ENCODE measurements at regions not wholly inside any gene's neighbourhood (a gene's known extent, or its start where the extent isn't known, plus 50 kb on each side); places are given as distances from the start of the nearest gene placed in this dataset.
A peak's percentile ranks its signal among the peaks of the same experiment; 100 is the strongest.
"Not testable (repeated sequence)": the region's sequence is repeated elsewhere in the genome, so short reads cannot be mapped to it uniquely, and the experiment has no call there.

DNA sequence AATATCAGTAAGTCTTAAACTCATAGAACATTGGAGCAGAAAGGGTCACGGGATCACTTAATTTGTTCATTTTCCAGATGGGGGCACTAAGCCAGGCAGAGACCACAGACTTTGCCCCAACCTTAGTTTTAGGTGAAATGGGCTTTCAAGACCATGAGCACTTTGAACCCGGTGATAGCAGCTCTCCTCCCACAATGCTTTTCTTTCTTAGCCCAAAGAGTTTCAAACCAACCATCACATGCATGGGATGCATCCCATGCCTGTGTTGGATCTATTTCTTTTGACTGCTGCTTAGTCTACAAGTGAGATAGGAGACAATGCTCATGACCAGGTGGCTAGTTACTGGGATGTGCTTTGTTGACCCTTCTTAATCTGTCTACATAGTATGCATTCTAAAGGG, 240.6 kb downstream of the NUF2 start:
- no peak for DNase-seq (ENCODE audit: low read depth in 4 of 4, low spot score in 3 of 4)

DNA sequence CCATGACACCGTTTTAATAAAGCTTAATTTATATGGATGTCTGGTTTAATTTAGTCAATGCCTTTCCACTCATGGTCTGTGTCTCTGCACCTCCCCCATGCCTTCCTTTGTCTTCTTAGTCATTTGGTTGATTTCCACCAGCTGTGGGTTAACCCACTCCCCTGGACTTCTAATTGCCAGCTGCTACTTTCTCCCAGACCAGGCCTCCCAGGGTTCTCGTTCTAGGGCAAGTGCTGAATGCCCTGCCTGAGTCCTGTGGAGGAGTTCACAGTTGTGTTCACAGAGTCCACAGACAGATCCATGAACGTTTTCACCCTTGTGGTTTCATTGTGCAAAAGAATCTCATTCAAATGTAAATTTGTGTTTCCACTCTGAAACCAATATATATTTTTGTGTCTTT, 243.4 kb downstream of the NUF2 start:
- no peak for DNase-seq (ENCODE audit: low read depth in 4 of 4, low spot score in 3 of 4)

DNA sequence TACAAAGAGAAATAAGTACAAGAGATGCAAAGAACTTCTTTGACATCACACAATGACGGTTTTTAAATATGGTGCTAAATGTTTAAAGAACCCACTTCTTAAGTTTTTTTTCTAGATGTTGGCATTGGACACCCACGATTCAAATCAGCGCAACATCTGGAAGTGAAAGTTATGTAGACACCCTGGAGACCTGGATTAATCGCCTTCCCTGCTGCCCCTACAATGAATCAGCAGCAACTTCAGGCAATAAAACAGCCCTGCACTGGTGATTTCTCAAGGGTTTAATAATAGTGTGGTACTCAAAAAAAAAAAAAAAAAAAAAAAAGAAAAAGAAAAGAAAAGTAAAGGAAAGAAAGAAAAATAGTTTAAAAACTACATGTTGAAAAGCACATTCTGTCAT, 248.3 kb downstream of the NUF2 start:
- no peak for DNase-seq (ENCODE audit: low read depth in 4 of 4, low spot score in 3 of 4)

DNA sequence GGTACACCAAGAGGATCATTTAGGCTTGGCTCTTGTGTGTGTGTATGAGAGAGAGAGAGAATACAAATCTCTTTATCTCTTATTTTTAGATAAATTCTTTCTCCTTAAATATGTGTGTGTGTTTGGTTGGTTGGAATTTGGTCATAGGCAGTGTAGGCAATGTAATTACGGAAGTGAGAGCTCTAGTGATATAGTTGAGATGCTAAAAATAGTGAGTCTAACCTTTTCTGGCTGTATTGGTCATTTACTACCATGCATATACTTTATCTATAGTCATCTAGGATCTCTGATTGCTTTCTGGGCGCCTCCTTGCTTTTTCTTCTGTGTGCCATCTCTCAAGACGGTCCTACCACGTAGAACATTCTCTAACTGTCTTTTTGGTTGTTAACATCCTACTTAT, 250.2 kb downstream of the NUF2 start:
- DNase-seq (ENCODE audit: low read depth in 4 of 4, low spot score in 3 of 4), result no peak

DNA sequence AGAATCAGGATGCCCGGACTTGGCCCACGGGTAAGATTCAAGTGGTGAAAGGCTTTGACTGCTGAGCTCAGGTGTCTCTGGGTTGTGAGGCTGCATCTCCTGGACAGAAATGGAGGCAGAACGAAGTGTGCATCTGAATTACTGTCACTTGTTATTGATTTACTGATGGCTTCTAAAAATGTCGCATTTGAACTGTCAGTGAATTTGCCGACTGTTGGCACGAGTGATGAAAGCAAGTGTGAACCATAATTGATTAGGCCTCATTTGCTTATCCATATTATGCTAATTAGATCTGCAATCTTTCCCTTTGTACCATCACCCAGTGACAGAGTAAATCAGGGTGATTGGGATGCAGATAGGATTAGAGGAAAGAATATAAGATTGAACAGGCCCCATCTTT, 252.4 kb downstream of the NUF2 start:
- no peak for DNase-seq (ENCODE audit: low read depth in 4 of 4, low spot score in 3 of 4)

DNA sequence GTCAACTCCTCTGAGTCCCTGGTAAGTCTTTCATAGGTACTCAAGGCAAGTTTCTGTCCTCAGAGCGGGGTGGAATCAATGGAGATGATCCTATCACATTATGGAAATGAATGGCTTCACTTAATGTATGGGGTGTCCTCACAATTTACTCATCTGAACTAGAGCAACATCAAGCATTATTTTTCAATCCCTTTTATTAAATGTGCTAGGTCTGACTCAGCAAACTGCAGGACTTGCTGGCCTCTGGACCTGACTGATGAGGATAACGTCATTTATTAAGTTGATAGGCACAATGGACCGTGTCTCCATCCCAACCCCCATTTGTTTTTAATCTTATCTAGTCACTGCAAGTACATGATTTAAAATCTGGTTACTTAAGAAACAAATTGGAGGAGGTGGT, 259.2 kb downstream of the NUF2 start:
- DNase-seq (ENCODE audit: low read depth in 4 of 4, low spot score in 3 of 4), result no peak

DNA sequence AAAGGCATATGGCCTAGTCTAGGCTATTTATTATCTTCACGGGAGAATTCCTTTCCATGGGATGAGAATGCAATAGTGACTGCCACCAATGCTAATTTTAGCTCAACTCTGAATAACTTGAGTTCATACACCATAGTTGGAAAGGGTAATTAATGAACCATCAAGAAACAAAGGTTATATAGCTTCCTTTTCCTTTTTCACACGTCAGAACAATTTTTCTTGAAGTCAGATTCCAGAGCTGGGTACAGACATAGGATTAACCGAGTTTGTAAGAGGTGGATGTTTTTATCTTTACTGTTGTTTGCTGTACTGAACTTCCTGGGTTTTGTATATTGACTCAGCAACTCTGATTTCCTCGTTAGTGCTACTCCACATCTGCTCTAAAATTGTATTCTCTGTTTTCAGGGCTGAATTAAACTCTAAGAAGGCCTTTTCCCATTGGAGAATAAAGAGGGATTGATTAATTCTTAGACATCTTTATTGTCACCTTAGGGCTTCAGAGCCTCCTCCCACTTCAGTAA, 262.0 kb downstream of the NUF2 start:
- no peak for DNase-seq (ENCODE audit: low read depth in 4 of 4, low spot score in 3 of 4)

DNA sequence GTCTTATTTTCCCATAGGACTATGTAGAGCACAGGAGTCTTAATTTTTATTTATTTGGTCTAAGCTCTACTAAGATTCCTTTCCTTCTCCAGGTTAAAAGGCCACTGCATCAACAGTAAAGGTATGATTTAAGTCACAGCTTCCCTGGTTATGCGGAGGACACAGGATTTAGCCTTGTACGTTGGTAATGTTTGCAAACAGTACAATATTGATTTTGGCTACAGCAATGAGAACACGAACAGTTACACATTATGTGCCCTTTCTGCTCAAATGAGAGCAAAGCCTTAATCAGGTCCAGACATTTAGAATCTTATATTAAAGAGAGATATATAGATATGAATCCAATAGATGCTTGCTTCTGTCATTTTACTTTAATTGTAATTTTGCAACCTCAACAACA, 264.0 kb downstream of the NUF2 start:
- no peak for DNase-seq (ENCODE audit: low read depth in 4 of 4, low spot score in 3 of 4)

DNA sequence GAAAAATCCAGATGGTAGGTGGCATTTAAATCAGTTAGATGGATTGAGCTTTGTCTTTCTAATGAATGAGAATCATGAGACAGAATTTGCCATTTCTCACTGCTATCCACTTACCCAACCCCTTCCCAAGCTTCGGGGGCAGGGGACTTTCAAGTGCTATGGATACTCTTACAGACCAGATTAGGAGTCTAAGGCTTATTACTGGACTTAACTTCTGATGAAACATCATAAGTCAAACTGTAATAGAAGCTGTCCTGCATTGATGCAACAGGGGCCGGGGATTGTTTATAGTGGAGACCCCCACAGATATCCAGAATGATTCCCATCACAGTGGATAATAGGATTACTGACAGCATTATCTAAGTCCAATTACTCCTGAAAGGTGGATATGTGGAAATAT, 267.0 kb downstream of the NUF2 start:
- no peak for DNase-seq (ENCODE audit: low read depth in 4 of 4, low spot score in 3 of 4)

DNA sequence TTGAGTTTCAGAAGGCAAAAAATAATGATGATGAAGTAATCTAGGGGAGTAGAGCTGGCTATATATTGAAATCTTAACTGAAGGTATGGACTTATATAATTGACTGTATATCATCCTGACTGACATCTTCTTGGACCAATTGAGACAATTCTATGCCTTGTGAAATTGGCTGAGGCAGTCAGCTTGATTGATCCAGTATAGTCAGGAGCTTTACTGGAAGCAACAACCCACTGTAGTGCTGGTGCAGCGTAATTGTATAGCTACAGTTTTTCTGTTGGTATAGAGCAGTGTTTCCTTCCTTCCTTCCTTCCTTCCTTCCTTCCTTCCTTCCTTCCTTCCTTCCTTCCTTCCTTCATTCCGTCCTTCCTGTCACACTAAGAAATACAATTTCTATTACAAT, 268.0 kb downstream of the NUF2 start:
- no peak for DNase-seq (ENCODE audit: low read depth in 4 of 4, low spot score in 3 of 4)

DNA sequence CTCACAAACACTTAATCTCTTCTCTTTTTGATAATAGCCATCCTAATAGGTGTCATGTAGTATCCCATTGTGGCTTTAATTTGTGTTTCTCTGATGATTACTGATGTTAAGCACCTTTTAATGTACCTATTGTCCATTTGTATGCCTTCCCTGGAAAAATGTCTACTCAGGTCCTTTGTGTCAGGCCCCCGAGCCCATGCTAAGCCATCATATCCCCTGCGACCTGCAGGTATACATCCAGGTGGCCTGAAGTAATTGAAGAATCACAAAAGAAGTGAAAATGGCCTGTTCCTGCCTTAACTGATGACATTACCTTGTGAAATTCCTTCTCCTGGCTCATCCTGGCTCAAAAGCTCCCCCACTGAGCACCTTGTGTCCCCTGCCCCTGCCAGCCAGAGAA, 269.4 kb downstream of the NUF2 start:
- not testable (repeated sequence) for DNase-seq (ENCODE audit: low read depth in 4 of 4, low spot score in 3 of 4)

DNA sequence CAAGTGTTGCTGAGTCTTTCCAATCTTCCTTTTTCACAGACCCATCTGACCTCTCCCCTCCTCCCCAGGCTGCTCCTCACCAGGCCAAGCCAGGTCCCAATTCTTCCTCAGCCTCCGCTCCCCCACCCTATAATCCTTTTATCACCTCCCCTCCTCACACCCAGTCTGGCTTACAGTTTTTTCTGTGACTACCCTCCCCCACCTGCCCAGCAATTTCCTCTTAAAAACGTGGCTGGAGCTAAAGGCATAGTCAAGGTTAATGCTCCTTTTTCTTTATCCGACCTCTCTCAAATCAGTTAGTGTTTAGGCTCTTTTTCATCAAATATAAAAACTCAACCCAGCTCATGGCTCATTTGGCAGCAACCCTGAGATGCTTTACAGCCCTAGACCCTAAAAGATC, 270.9 kb downstream of the NUF2 start:
- not testable (repeated sequence) for DNase-seq (ENCODE audit: low read depth in 4 of 4, low spot score in 3 of 4)

DNA sequence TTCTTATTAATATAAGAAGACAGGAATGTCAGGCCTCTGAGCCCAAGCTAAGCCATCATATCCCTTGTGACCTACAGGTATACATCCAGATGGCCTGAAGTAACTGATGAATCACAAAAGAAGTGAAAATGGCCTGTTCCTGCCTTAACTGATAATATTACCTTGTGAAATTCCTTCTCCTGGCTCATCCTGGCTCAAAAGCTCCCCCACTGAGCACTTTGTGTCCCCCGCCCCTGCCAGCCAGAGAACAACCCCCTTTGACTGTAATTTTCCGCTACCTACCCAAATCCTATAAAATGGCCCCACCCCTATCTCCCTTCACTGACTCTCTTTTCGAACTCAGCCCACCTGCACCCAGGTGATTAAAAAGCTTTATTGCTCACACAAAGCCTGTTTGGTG, 274.4 kb downstream of the NUF2 start:
- DNase-seq (ENCODE audit: low read depth in 4 of 4, low spot score in 3 of 4), result not testable (repeated sequence)

DNA sequence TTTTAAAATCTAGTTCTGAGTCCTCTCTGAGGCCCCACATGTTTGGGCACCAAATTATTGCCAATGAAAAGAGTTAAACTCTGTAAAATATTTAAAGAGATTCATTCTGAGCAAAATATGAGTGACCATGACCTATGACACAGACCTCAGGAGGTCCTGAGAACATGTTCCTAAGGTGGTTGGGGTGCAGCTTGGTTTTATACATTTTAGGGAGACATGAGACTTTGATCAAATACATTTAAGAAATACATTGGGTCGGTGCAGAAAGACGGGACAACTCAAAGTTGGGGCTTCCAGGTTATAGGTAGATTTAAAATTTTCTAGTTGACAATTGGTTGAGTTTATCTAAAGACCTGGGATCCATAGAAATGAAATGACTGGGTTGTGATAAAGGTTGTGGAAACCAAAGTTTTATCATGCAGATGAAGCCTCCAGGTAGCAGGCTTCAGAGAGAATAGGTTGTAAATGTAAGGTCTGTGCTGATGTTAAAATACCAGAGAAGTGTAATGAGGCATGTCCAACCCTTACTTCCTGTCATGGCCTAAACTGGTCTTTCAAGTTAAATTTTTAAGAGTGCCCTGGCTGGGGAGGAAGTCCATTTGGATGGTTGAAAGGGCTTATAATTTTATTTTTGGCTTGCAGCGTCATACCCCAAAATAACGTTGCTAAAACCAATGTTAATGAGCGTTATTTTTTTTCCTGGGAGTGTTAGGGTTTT, 274.9 kb downstream of the NUF2 start:
- DNase-seq (ENCODE audit: low read depth in 4 of 4, low spot score in 3 of 4), result peak in 2 of 4 donors; percentile 20 to 27

DNA sequence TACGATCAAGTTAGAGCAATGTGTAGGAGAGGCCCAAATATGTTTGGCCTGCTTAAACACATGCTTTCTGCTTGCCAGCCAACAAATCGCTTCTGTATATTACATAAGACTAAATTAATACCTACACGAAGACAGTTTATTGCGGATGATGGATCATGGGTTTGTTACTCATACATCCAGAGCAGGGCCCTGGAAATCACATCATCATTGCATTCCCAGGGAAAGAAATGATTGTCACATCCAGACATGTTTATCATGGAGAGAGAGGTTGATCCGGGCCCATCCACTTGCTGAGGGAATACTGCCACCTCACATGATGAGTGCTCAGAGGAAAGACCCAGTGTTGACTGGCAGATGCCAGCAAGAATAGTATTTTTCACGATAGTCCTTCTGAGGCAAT, 282.6 kb downstream of the NUF2 start:
- no peak for DNase-seq (ENCODE audit: low read depth in 4 of 4, low spot score in 3 of 4)

DNA sequence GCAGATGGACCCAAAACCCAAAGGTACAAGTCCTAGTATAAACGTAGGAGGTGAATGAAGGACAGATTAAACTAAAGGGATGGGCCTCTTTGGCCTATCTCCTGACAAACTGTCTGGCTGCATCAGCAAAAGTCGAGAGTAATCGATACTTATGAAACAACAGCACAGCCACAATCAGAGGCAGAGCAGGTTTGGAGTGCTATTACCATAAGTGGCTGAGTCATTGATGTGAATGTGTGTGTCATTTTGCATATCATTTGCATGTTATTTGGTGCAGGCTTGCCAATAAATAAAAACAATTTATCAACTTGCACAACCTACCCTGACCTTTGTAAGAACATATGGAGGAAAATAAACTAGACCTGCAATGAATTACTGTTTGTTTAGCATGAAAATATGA, 283.1 kb downstream of the NUF2 start:
- DNase-seq (ENCODE audit: low read depth in 4 of 4, low spot score in 3 of 4), result no peak

DNA sequence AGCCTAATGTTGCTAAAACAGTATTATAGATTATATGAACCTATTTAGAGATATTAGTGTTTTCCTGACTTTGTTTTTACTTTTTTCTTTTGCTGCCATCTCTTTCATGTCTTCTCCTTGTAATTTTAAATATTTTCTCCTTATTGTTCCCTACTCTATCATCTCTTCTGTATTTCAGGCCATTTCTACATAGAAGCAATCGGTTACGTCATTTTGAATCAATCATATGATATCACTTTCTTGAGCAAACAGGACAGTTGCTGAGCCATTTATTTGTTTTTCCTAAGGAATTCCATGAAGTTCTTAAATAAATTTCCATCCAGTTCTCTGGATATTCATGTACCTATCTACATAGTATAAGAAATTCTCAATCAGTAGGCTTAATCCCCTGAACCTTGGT, 287.2 kb downstream of the NUF2 start:
- no peak for DNase-seq (ENCODE audit: low read depth in 4 of 4, low spot score in 3 of 4)

DNA sequence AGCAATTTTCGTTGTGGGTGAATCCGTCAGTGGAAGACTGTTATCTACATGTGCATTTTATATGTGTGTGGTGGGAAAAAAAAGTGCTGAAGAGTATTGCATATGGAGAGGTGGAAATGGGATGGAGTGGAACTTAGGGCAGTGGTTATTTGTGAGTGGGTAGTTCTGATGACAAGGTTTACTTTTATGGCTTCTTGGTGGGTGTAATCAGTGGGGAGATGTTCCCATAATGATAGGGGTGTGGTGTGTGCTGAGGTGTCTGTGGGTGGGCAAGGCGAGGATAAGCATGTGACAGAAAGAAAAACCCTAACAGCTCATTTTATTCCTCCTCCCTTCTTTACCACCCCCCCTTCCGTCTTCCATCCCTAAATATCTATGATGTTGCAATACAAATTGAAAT, 288.1 kb downstream of the NUF2 start:
- DNase-seq (ENCODE audit: low read depth in 4 of 4, low spot score in 3 of 4), result no peak

DNA sequence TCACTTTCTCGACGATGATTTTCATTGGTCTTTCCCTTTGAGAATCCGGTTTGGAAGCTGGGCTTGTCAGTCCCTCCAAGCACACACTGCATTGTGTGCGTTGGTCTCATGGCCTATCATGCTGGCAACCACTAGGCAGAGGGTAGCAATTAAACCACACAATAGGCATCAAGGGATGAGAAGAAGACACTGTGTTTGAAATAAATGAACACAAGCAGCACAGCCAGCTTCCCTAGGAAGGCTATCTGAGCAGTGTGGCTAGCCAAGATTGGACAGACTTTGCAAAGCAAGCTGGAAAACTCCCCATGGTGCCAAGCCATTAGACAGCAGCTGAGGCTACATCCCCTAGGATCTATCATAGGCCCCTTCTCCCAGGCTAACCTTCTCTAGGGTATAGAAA, 288.7 kb downstream of the NUF2 start:
- no peak for DNase-seq (ENCODE audit: low read depth in 4 of 4, low spot score in 3 of 4)

DNA sequence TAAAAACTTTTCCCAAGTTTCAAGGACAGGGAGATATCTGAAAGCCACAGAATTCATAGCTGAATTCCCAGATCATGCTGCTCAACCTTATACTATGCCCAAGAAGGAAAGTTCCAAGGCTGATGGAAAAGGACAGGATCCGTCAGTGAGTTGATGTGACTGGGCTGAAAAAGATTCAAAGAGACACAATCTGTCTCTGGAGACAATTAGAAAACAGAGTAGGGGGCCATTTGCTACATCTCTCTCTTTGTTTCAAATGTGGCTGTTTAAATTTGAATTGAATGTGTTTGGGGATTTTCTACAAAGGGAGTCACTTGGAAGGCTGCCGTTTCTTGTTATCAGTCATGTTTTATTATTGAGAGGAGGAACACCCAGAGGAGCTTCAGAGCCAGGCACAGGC, 292.6 kb downstream of the NUF2 start:
- no peak for DNase-seq (ENCODE audit: low read depth in 4 of 4, low spot score in 3 of 4)

DNA sequence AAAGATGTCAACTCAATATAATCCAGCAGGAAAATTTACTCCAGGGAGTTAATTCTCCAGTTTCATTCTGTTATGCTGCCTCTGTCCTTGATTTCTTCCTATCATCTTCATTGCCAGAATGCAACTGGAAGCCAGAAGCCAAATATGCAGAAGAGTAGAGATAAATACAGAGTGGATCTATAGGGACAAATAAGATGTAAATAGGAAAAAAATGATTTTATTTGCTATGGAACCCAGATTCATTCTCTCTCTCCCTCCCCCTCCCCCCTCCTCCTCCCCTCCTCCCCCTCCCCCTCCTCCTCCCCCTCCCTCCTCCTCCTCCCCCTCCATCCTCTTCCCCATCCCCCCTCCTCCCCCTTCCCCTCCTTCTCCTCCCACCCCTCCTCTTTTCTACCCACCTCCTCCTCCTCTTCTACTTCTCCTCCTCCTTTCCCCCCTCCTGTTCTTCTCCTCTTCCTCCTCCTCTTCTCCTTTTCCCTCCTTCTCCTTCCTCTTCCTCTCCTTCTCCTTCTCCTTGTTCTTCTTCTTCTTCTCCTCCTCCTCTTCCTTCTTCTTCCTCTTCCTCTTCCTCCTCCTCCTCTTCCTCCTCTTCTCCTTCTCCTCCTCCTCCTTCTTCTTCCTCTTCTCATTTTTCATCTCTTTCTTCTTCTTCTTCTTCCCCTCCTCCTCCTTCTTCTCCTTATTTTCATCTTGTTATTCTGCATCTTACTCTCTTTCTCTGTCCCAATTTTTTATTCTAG, 306.4 kb downstream of the NUF2 start:
- DNase-seq (ENCODE audit: low read depth in 4 of 4, low spot score in 3 of 4), result no peak

DNA sequence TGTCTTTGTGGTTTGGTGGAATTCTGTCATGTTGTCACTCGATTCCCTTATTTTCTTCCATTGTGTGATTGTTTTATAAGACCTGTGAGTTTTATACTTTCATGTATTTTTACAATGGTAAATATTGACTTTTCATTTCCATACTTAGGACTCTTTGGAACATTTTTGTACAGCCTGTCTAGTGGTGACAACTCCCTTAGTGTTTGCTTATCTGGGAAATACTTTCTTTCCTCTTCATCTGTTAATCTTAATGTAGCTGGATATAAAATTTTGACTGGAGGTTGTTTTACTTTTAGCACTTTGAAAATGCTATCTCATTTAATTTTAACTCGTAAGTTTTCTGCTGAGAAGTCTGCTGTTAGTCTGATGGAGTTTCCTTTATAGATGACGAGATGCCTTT, 310.5 kb downstream of the NUF2 start:
- DNase-seq (ENCODE audit: low read depth in 4 of 4, low spot score in 3 of 4), result no peak
